ENCODE measurements at regions not wholly inside any gene's neighbourhood (a gene's known extent, or its start where the extent isn't known, plus 50 kb on each side); places are given as distances from the start of the nearest gene placed in this dataset.

- no peak for DNase-seq (ENCODE audit: extremely low read depth in 1 of 2, low read depth in 1 of 2)
Measured at GRCh38 chr3:99376926-99377325, 261.5 kb upstream of the COL8A1 start.

GRCh38 chr3:99373846-99374210 lies 264.6 kb upstream of the COL8A1 start:
- no peak for DNase-seq (ENCODE audit: extremely low read depth in 1 of 2, low read depth in 1 of 2)

DNA sequence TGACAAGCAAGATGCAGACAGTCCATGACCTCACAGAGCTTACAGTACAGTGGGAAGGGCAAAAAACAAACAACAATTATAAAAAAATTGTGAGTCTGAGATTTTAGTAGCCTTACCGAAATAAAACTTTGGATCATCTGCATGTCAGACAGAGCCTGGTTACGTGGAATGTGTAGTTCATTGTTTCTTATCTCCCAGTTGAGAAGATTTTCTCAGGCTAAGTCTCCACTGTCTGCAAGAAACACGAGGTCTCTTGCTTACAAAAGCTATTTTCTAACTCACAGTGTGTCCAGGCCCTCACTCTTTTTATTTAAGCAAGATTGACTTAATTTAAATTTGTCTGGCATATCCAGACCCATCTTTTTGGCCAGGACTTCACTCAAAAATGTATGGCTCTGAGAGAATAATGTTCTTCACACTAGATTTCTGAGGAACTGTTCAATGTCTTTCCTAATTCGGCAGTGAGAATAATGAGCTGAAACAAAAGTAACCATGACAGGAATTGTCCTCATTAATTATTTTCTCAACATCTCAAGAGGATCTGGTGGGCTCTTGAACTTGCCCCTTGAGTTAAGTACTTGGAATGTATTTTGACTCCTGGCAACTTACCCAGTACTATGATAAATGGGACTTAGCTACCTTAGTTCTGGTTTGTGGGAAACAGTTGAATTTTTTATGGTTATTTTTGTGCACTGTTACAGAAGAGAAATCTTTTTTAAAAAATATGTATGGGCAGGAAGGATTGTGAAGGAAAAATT lies 265.1 kb upstream of the COL8A1 start:
- DNase-seq (ENCODE audit: extremely low read depth in 1 of 2, low read depth in 1 of 2), result no peak

DNA sequence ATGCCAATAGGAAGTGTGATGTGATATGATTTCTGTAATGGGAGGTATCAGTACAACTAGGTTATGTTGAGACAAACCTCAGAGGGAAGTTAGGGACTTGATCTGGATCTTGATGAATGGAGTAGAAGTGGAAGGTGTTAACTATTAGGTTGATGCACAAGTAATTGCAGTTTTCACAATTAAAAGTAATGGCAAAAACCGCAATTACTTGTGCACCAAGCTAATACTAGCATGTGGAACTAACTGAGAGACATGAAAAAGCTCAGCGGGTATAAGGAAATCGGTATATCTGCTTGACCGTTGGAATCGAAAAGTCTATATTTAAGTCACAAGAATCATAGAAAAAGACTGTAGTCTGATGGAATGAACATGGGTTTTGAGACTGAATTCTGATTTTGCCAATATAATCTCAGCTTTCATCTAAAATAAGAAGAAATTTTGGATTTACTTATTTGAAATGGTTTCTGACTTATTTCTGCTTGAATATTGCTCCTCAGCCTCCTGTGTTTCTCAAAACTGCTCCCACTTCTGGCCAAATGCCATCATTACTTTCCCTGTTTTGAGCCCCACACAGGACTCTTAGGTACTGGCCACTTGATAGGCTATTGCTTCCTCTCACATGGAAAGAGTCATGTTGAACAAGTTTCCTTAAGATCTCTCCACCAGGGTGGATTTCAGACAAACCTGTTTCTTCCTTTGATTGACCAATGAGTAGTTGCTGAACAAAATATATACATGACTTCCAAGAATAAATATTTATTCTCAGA lies 271.5 kb upstream of the COL8A1 start:
- DNase-seq (ENCODE audit: extremely low read depth in 1 of 2, low read depth in 1 of 2), result no peak

GRCh38 chr3:99365979-99366378 lies 272.4 kb upstream of the COL8A1 start:
- DNase-seq (ENCODE audit: extremely low read depth in 1 of 2, low read depth in 1 of 2), result no peak

DNA sequence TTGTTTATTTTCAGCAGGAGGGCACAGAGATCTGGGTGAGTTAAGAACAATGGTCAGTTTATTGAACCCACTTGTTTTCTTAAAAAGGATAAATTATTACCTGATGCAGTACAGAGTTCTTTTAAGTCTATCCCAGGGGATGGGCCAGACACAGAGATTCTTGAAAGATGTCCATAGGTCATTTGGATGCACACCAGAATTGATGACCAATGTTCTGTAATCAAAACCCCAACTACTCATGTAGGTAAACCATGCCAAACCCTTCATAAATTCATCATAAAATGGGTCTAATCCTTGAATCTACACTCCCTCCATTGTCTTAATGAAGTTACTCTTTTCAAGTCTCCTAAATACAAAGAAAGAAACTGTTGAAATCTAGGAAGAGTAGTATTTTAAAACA lies 273.0 kb upstream of the COL8A1 start:
- no peak for DNase-seq (ENCODE audit: extremely low read depth in 1 of 2, low read depth in 1 of 2)

- no peak for DNase-seq (ENCODE audit: extremely low read depth in 1 of 2, low read depth in 1 of 2)
Measured at GRCh38 chr3:99357131-99357530, 281.3 kb upstream of the COL8A1 start.

DNA sequence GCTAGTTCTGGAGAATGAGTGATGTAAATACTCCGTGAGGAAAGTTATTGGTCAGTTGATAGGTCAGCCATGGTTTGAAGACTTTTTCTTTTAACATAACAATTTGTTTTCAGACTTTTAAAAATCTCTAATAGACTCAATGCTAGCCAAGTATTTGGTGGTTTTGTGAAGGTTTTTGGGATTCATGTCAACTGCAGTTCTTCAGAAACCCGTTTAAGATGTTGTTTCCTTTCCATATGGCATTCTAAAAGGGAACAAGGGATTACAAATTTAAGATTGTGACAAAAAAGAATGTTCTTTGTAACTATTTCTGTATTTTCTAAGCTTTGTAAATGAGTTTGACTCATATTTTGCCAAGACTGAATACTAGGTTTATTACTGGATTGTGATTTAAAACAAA lies 281.7 kb upstream of the COL8A1 start:
- DNase-seq (ENCODE audit: extremely low read depth in 1 of 2, low read depth in 1 of 2), result no peak

GRCh38 chr3:99355465-99355864 lies 282.9 kb upstream of the COL8A1 start:
- no peak for DNase-seq (ENCODE audit: extremely low read depth in 1 of 2, low read depth in 1 of 2)

DNA sequence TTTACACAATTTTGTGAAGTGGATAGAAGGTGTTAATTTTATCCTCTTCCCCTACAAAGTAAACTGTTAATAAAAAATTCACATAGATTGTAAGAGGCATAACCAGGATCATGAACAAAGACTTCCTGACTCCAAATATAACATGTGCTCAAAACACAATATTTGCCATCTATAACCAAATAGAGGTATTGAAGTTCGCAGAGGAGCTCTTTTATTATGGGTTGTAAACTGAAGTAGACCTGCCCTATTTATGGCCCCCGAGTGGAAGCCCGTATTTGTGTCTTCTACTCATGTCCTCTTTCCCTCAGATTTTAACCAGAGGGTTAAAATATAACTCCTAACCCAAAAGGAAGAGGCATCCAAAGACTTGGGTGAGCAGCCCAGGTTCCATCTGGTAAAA lies 285.6 kb upstream of the COL8A1 start:
- no peak for DNase-seq (ENCODE audit: extremely low read depth in 1 of 2, low read depth in 1 of 2)

- DNase-seq (ENCODE audit: extremely low read depth in 1 of 2, low read depth in 1 of 2), result no peak
Measured at GRCh38 chr3:99351122-99351521, 287.3 kb upstream of the COL8A1 start.

DNA sequence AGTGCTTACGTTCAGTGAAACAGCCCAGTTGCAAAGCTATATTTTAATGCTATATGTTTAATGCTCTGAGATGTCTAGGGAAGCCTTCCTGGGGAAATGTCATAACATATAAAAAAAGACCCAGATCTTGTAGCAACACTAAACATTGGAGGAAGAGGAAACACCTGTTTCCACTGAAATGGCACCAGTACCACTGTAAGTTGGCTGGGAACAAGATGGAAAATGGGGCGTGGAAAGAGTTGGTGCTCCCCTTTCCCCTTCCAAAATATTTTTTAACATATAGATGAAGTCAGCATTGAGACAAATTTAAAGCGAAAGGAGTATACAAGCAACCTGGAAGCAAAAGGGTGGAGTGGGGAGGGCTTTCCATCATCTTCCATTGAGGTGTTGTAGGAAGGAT lies 289.9 kb upstream of the COL8A1 start:
- no peak for DNase-seq (ENCODE audit: extremely low read depth in 1 of 2, low read depth in 1 of 2)

- no peak for DNase-seq (ENCODE audit: extremely low read depth in 1 of 2, low read depth in 1 of 2)
Measured at GRCh38 chr3:99344216-99344615, 294.2 kb upstream of the COL8A1 start.

DNA sequence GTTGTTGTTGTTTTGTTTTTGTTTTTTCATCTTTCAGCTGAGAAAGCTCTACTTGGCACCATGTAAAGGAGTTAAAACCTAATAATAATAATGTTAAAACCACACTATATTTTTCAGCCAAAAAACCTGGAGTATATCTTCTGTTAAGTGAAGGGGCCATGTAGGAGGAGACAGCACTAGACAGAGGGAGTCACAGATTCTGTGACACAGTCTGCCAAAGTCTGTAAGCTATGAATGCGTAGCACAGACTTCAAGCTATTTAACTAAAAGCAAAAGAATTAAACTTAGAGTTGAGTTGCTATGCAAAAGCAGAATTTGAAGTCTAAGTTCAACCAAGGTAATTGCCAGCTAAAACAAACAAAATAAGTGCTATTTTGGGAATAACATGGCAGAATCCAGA lies 296.0 kb upstream of the COL8A1 start:
- no peak for DNase-seq (ENCODE audit: extremely low read depth in 1 of 2, low read depth in 1 of 2)

GRCh38 chr3:99339222-99339621 lies 299.2 kb upstream of the COL8A1 start:
- DNase-seq (ENCODE audit: extremely low read depth in 1 of 2, low read depth in 1 of 2), result no peak

DNA sequence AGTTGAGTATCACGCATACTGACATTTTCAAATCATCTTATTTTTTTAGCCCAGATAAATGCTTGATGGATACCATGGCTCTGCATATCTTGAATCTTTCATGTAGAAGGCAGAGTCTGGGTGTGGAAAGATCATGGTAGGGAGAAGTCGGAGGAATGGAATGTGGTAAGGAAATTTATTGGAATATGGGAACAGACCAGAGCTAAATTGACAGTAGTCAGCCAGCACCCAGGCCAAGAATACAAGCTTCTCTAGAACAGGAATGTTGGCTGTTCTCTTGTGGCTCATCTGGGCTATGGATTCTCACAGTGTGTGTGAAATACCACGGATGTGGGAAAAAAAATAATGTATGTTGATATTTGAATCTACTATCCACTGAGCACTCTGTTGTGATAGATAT lies 305.7 kb upstream of the COL8A1 start:
- no peak for DNase-seq (ENCODE audit: extremely low read depth in 1 of 2, low read depth in 1 of 2)

GRCh38 chr3:99332276-99332675 lies 306.1 kb upstream of the COL8A1 start:
- DNase-seq (ENCODE audit: extremely low read depth in 1 of 2, low read depth in 1 of 2), result no peak

DNA sequence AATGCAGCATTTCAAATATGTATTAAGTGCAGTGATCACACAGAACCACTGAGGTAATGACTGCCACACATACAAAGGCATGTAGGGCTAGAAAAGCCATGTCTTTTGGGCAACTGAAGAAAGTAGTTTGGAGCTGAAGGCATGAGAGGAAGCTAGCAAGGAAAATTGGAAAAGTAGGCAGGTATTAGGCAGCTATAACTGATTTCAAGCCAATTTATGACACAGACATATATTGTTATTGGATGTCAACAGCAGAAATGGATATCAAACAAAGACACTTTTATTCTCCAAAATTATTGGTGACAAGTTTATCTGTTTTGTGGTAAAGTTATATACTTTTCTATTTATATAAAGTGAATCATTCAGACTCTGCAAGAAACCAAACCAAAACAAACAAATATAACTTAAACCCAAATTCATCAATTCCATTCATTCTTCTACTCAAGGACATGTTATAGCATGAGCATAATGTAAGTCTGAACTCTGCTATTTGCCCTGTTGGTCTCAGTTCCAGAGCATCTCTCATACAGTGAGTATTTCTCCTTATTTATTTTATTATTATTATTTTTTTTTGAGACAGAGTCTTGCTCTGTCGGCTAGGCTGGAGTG lies 307.4 kb upstream of the COL8A1 start:
- no peak for DNase-seq (ENCODE audit: extremely low read depth in 1 of 2, low read depth in 1 of 2)

- no peak for DNase-seq (ENCODE audit: extremely low read depth in 1 of 2, low read depth in 1 of 2)
Measured at GRCh38 chr3:99330281-99330680, 308.1 kb upstream of the COL8A1 start.

DNA sequence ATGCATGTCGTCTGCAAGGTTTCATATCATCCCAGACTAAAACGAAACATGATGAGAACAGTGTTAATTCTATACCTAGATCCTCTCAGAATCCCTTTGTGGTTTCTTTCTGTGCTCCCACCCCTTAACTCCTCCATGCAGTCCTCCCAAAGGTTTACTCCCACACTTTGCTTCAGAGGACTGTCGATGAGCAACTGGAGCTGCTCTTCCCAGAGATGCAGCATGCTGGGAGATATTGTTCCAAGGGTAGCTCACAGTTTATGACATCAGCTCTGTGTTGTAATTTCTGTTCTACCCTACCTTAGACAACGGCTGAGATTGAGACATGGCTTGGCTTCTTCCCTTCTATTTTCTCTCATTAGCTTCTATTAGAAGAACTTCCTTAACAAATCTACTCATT lies 313.0 kb upstream of the COL8A1 start:
- no peak for DNase-seq (ENCODE audit: extremely low read depth in 1 of 2, low read depth in 1 of 2)

DNA sequence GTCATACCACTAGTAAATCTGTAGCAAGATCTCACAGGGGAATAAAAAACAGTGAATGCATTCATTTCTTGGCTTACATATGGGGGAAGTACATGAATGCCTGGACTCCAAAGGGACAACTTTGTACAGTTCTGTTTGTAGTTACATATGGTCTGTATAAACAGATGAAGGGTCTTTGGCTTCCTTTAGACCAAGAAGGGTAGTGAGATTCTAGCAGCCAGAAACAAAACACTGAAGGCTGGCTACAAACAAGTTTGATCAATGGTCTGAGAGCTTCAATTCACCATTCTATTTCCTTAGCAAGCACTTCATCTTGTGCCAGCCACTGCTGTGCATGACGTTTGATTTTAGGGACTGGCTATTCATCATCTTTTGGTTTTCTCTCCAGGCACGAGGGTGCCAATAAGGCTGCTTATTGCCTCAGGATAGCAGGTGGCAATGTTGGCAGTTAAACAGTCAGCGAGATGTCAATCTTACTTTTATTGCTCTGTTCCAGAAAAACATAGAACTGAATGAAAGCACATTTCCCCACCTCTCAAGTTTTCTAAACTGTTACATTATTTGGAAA lies 313.7 kb upstream of the COL8A1 start:
- no peak for DNase-seq (ENCODE audit: extremely low read depth in 1 of 2, low read depth in 1 of 2)

DNA sequence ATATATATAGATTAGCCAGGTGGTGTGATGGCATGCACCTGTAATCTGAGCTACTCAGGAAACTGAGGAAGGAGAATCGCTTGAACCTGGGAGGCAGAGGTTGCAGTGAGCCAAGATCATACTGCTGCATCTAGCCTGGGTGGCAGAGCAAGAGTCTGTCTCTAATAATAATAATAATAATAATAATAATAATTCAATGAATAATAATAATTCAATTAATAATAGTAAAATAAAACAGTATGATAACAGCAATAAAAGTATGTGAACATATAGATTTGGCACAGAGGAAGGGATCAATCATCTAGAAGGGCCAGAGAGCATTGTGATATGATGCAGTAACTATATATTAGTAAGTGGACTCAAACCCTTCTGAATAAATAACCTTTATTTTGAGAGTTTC lies 314.5 kb upstream of the COL8A1 start:
- DNase-seq (ENCODE audit: extremely low read depth in 1 of 2, low read depth in 1 of 2), result no peak

Measured in stimulated activated CD8-positive, alpha-beta memory T cell treated with anti-CD3 and anti-CD28 coated beads, Interleukin-7, amount 100 ng/mL, for 48 hours (primary cell).